Fibroblast of lung (primary cell): ENCODE measurements at regions not wholly inside any gene's neighbourhood (a gene's known extent, or its start where the extent isn't known, plus 50 kb on each side); places are given as distances from the start of the nearest gene placed in this dataset.

Source experiments
- DNase-seq, 2 donors: peaks; one replicate each; pipeline versions ENCODE4 v3.0.0 to v3.0.0-alpha.2; 2010; ENCODE audit warnings: low read depth in 2 of 2
- H2AFZ ChIP-seq: 2 replicates; pipeline ENCODE4 v1.5.1; 2012; ENCODE audit warnings: low read length, control low read depth, inconsistent platforms
- H3K27ac ChIP-seq: 2 replicates; pipeline ENCODE4 v1.5.1; 2011; ENCODE audit warnings: low read length, control low read depth; ENCODE audit not compliant: insufficient read depth
- H3K27me3 ChIP-seq: 2 replicates; pipeline ENCODE4 v1.5.1; 2011; ENCODE audit warnings: mild to moderate bottlenecking, low read length; ENCODE audit not compliant: control insufficient read depth, insufficient read depth
- H3K36me3 ChIP-seq: 2 replicates; pipeline ENCODE4 v1.5.1; 2011; ENCODE audit warnings: low read length; ENCODE audit not compliant: control insufficient read depth, insufficient read depth
- H3K4me1 ChIP-seq: 2 replicates; pipeline ENCODE4 v1.5.1; 2011; ENCODE audit warnings: low read length; ENCODE audit not compliant: control insufficient read depth, insufficient read depth; ENCODE audit errors: extremely low read depth
- H3K4me2 ChIP-seq: 2 replicates; pipeline ENCODE4 v1.5.1; 2011; ENCODE audit warnings: low read length, control low read depth; ENCODE audit not compliant: insufficient read depth; ENCODE audit errors: extremely low read depth
- H3K4me3 ChIP-seq, 4 experiments: fragments of 200-600 bp in 1 of 4; sonication (generic) in 1 of 4; replicated peaks in 1 of 4; 2 replicates each; pipeline ENCODE4 v1.5.1; 2011 to 2016; ENCODE audit warnings: low read length in 4 of 4, low read depth in 3 of 4, mild to moderate bottlenecking in 3 of 4, control low read depth in 2 of 4, inconsistent platforms in 1 of 4, mixed read lengths in 1 of 4; ENCODE audit not compliant: insufficient read depth in 1 of 4; ENCODE audit errors: control extremely low read depth in 1 of 4
- H3K79me2 ChIP-seq: 2 replicates; pipeline ENCODE4 v1.5.1; 2012; ENCODE audit warnings: mild to moderate bottlenecking, low read length, inconsistent platforms; ENCODE audit not compliant: control insufficient read depth, insufficient read depth
- H3K9ac ChIP-seq: 2 replicates; pipeline ENCODE4 v1.5.1; 2011; ENCODE audit warnings: mild to moderate bottlenecking, low read length, control low read depth; ENCODE audit not compliant: insufficient read depth
- H3K9me3 ChIP-seq: 2 replicates; pipeline ENCODE4 v1.5.1; 2012; ENCODE audit warnings: low read depth, low read length; ENCODE audit not compliant: control insufficient read depth, insufficient read depth
- H4K20me1 ChIP-seq: 2 replicates; pipeline ENCODE4 v1.5.1; 2011; ENCODE audit warnings: low read length; ENCODE audit not compliant: control insufficient read depth, insufficient read depth; ENCODE audit errors: extremely low read depth
- EZH2 ChIP-seq: IDR thresholded peaks from 2 replicates; pipeline ENCODE4 v1.5.1; 2012; ENCODE audit warnings: low read length, control low read depth, mild to moderate bottlenecking; ENCODE audit errors: missing control alignments
- TF ChIP-seq, protein P1 (sequence below), 2 donors: IDR thresholded peaks in 1 of 2; conservative IDR thresholded peaks in 1 of 2; 1 replicate in 1 of 2; 2 replicates in 1 of 2; pipeline ENCODE4 v1.5.1; 2011 to 2012; ENCODE audit warnings: low read length in 2 of 2, control low read depth in 1 of 2, inconsistent platforms in 1 of 2, low read depth in 1 of 2, mild to moderate bottlenecking in 1 of 2

DNA sequence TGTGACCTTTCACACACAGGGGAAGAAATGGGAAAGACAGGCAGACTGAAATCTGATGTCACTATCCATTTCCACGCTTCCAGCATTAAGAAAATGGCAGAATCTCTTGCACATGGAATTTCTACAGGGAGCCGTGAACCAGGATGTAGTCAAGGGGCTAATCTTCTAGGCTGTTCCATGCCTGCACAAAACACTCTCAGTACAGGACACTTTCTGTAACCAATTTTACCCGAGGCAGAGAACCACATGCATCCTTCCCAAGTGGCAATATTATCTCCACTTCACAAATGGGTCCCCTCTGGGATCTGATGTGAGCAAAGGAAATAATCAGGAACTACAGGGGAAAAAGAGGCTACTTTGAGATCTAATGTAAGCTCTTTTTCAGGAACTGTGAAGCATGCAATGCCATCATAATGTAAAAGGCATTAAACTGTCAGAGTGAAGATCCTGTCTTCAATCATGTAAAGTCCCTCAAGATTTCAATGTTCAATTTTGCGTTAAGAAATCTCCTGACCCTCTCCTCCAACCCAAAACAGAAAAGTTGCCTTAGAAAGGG is 236.9 kb downstream of the RBM43 start:
- peaks cover 3% of the 10 kb centered on the region for H3K4me1 ChIP-seq
- H3K27me3 ChIP-seq = no peaks in the 10 kb centered on the region
- no peak overlapping the region for H3K27ac ChIP-seq
- DNase-seq = no peak
- no peak overlapping the region for H2AFZ ChIP-seq
- H3K36me3 ChIP-seq = no peaks in the 10 kb centered on the region
- no peak overlapping the region for H3K4me2 ChIP-seq
- no peaks in the 10 kb centered on the region for H3K79me2 ChIP-seq
- no peak overlapping the region for H3K4me3 ChIP-seq
- H3K9ac ChIP-seq = no peak overlapping the region
- no peaks in the 10 kb centered on the region for H3K9me3 ChIP-seq
- no peaks in the 10 kb centered on the region for H4K20me1 ChIP-seq
- TF ChIP-seq, protein P1, sequence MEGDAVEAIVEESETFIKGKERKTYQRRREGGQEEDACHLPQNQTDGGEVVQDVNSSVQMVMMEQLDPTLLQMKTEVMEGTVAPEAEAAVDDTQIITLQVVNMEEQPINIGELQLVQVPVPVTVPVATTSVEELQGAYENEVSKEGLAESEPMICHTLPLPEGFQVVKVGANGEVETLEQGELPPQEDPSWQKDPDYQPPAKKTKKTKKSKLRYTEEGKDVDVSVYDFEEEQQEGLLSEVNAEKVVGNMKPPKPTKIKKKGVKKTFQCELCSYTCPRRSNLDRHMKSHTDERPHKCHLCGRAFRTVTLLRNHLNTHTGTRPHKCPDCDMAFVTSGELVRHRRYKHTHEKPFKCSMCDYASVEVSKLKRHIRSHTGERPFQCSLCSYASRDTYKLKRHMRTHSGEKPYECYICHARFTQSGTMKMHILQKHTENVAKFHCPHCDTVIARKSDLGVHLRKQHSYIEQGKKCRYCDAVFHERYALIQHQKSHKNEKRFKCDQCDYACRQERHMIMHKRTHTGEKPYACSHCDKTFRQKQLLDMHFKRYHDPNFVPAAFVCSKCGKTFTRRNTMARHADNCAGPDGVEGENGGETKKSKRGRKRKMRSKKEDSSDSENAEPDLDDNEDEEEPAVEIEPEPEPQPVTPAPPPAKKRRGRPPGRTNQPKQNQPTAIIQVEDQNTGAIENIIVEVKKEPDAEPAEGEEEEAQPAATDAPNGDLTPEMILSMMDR (conservative IDR thresholded peaks at IDR 0.05 in 1 of 2, IDR thresholded peaks at IDR 0.05 in 1 of 2; ENCODE audit: low read depth in 1 of 2, low read length in 2 of 2) = no peak
- no peak for TF ChIP-seq EZH2

DNA sequence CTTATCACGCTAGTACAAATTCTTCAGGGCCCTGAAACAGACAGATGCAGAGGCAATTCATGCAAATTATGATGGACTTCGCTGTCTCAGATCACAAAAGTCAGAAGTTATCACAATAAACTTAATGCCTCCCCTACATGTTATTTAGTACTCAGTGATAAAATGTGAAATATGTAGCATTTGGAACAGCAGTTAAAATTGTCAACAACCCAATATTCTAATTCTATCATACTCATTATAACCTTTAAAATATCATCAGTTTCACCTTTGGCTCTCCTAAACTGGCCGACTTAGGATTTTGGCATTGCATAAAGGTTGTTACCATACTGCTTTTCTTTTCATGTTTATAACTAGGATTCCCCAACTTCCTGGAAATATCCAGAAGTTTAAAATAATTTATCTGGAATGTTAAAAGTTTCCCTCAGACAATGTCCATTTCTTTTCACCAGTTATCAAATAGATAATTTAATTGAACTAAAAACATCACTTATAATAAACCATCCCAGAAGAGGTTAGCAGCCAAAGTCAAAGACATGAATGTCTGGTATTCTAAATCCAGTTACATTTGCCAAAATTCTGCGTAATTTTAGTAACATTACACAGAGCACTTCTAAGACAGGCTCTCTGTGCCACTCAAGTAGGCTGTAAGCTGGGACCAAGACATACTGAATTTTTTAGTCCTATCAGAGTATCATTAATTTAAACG is 239.8 kb downstream of the RBM43 start:
- H3K27ac ChIP-seq = no peak overlapping the region
- H3K4me2 ChIP-seq = no peak overlapping the region
- TF ChIP-seq, protein P1 (conservative IDR thresholded peaks at IDR 0.05 in 1 of 2, IDR thresholded peaks at IDR 0.05 in 1 of 2; ENCODE audit: low read depth in 1 of 2, low read length in 2 of 2) = no peak
- TF ChIP-seq EZH2 = no peak
- H3K79me2 ChIP-seq = no peaks in the 10 kb centered on the region
- no peaks in the 10 kb centered on the region for H3K27me3 ChIP-seq
- H3K4me3 ChIP-seq = no peak overlapping the region
- DNase-seq = no peak
- H3K36me3 ChIP-seq = no peaks in the 10 kb centered on the region
- no peaks in the 10 kb centered on the region for H4K20me1 ChIP-seq
- no peaks in the 10 kb centered on the region for H3K4me1 ChIP-seq
- no peaks in the 10 kb centered on the region for H3K9me3 ChIP-seq
- no peak overlapping the region for H3K9ac ChIP-seq
- H2AFZ ChIP-seq = no peak overlapping the region

DNA sequence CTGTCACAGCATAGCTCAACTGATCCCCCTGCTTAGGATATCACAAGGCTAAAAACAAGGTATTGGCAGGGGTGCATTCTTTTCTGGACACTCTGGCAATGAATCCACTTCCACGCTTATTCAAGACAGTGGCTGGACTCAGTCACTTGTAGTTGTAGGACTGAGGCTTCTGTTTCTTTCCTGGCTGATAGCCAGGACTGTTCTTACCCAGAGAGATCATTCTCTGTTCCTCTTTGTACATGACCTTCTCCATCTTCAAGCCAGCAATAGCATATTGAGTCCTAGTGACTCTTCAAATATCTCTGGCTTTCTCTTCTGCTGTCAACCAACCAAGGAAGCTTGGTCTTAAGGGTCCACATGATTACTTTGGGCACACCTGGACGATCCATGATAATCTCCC is 241.3 kb downstream of the RBM43 start:
- H4K20me1 ChIP-seq = no peaks in the 10 kb centered on the region
- no peak overlapping the region for H3K9ac ChIP-seq
- H3K4me3 ChIP-seq = no peak overlapping the region
- H3K36me3 ChIP-seq = no peaks in the 10 kb centered on the region
- no peaks in the 10 kb centered on the region for H3K9me3 ChIP-seq
- DNase-seq = no peak
- H3K27ac ChIP-seq = no peak overlapping the region
- no peaks in the 10 kb centered on the region for H3K27me3 ChIP-seq
- no peaks in the 10 kb centered on the region for H3K79me2 ChIP-seq
- no peak overlapping the region for H2AFZ ChIP-seq
- H3K4me2 ChIP-seq = no peak overlapping the region
- TF ChIP-seq, protein P1 (conservative IDR thresholded peaks at IDR 0.05 in 1 of 2, IDR thresholded peaks at IDR 0.05 in 1 of 2; ENCODE audit: low read depth in 1 of 2, low read length in 2 of 2) = no peak
- TF ChIP-seq EZH2 = no peak
- no peaks in the 10 kb centered on the region for H3K4me1 ChIP-seq
